NCI-H1436 treated with DMSO at 0.1 percent for 48 hours (cell line): ENCODE measurements at regions not wholly inside any gene's neighbourhood (a gene's known extent, or its start where the extent isn't known, plus 50 kb on each side); places are given as distances from the start of the nearest gene placed in this dataset.

Source experiments
- DNase-seq: peaks from one replicate; lab custom pipeline; 2025; lab: John Stamatoyannopoulos, UW

- no peak for DNase-seq
Observed at GRCh38 chr5:25823330-25823873, 1178.6 kb upstream of the CDH10 start.
